HL-60 (cell line): ENCODE measurements at regions not wholly inside any gene's neighbourhood (a gene's known extent, or its start where the extent isn't known, plus 50 kb on each side); places are given as distances from the start of the nearest gene placed in this dataset.

ENCODE experiments used
- DNase-seq, 2 experiments: peaks; one replicate each; pipeline ENCODE4 v3.0.0-alpha.2; 2010 to 2020; ENCODE audit warnings: low read depth in 1 of 2, low spot score in 1 of 2
- H3K27ac ChIP-seq: fragments of 250-450 bp; sonication (Bioruptor Pico); replicated peaks from 2 replicates; pipeline ENCODE4 v1.5.1; 2020; ENCODE audit warnings: mild to moderate bottlenecking, moderate library complexity
- H3K27me3 ChIP-seq: fragments of 250-450 bp; sonication (Bioruptor Pico); 2 replicates; pipeline ENCODE4 v1.5.1; 2021; ENCODE audit warnings: mild to moderate bottlenecking, moderate library complexity; ENCODE audit not compliant: insufficient read depth, poor library complexity, severe bottlenecking
- H3K4me3 ChIP-seq: replicated peaks from 2 replicates; pipeline ENCODE4 v1.5.1; 2011; ENCODE audit warnings: mild to moderate bottlenecking, control low read depth, low read length; ENCODE audit not compliant: insufficient read depth
- CTCF ChIP-seq: IDR thresholded peaks from one replicate; pipeline ENCODE4 v1.5.1; 2011; ENCODE audit warnings: low read length, control low read depth, inconsistent platforms; ENCODE audit not compliant: insufficient read depth
- GABPA ChIP-seq: IDR thresholded peaks from 2 replicates; pipeline ENCODE4 v1.6.1; 2012; ENCODE audit warnings: low read depth
- POLR2AphosphoS5 ChIP-seq: IDR thresholded peaks from 2 replicates; pipeline ENCODE4 v1.6.1; 2012; ENCODE audit warnings: low read depth
- SPI1 ChIP-seq: IDR thresholded peaks from 2 replicates; pipeline ENCODE4 v1.6.1; 2012; ENCODE audit warnings: low read depth, mild to moderate bottlenecking, borderline replicate concordance
- TF ChIP-seq, protein P1 (sequence below): IDR thresholded peaks from 2 replicates; pipeline ENCODE4 v1.6.1; 2012; ENCODE audit warnings: low read depth; ENCODE audit not compliant: insufficient replicate concordance

- Histone ChIP-seq H3K27me3 (no peaks in the 10 kb centered on the region), H3K4me3 (no peak overlapping the region), H3K27ac (no peak overlapping the region)
- no peak for TF ChIP-seq GABPA
- no peak for TF ChIP-seq CTCF
- TF ChIP-seq, protein P1, sequence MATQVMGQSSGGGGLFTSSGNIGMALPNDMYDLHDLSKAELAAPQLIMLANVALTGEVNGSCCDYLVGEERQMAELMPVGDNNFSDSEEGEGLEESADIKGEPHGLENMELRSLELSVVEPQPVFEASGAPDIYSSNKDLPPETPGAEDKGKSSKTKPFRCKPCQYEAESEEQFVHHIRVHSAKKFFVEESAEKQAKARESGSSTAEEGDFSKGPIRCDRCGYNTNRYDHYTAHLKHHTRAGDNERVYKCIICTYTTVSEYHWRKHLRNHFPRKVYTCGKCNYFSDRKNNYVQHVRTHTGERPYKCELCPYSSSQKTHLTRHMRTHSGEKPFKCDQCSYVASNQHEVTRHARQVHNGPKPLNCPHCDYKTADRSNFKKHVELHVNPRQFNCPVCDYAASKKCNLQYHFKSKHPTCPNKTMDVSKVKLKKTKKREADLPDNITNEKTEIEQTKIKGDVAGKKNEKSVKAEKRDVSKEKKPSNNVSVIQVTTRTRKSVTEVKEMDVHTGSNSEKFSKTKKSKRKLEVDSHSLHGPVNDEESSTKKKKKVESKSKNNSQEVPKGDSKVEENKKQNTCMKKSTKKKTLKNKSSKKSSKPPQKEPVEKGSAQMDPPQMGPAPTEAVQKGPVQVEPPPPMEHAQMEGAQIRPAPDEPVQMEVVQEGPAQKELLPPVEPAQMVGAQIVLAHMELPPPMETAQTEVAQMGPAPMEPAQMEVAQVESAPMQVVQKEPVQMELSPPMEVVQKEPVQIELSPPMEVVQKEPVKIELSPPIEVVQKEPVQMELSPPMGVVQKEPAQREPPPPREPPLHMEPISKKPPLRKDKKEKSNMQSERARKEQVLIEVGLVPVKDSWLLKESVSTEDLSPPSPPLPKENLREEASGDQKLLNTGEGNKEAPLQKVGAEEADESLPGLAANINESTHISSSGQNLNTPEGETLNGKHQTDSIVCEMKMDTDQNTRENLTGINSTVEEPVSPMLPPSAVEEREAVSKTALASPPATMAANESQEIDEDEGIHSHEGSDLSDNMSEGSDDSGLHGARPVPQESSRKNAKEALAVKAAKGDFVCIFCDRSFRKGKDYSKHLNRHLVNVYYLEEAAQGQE, result no peak
- no peak for TF ChIP-seq POLR2AphosphoS5
- no peak for TF ChIP-seq SPI1
- no peak for DNase-seq
Measured at GRCh38 chr20:11044561-11044960, 370.8 kb upstream of the JAG1 start.

DNA sequence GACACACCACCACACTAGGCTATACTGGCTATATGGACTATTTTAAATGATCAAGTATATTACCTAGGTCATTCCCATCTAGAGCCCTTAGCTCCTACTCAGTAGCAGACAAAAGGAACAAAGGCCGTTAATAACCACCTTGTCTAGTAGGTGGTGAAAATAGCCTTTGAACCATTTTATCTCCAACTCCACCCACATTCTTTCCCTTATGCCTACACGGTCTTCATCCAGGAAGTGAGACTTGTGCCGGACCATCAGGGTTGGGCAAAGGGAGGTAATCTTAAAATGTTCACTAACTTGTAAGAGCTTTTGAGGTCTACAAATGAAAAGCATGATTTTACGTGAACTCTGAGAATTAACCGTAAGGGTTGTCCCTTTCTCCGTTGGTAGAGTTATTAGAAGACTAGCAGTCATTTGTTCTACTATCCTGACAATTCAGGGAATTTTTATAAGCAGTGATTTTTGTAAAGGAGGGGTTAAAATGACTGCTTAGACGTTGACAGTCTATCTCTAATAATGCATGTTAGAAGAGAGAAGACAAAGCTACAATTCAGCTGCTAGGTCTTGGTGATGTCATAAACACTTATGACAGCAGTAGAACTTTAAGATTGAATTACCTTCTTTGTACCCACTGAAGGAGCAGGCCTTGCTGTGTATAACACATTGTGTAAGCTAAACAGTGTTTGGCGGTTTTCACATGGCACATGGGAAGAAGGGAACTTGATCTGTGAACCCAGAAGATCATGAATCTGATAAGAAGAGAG, 371.8 kb upstream of the JAG1 start:
- no peak for DNase-seq
- H3K27ac ChIP-seq, result no peak overlapping the region

GRCh38 chr20:11047559-11047958, 373.8 kb upstream of the JAG1 start:
- no peak for DNase-seq
- no peak overlapping the region for H3K4me3 ChIP-seq
- no peaks in the 10 kb centered on the region for H3K27me3 ChIP-seq
- TF ChIP-seq CTCF (no peak), GABPA (no peak)
- TF ChIP-seq, protein P1, result no peak
- H3K27ac ChIP-seq, result no peak overlapping the region

More for the DNA sequence above, 371.8 kb upstream of the JAG1 start:
- Histone ChIP-seq H3K27me3 (no peaks in the 10 kb centered on the region), H3K4me3 (no peak overlapping the region)
- TF ChIP-seq, protein P1, result no peak
- TF ChIP-seq CTCF (no peak), SPI1 (no peak), GABPA (no peak), POLR2AphosphoS5 (no peak)
